ENCODE measurements at regions not wholly inside any gene's neighbourhood (a gene's known extent, or its start where the extent isn't known, plus 50 kb on each side); places are given as distances from the start of the nearest gene placed in this dataset.

GRCh38 chr6:927157-927556 is 234.2 kb upstream of the EXOC2 start:
- Mint-ChIP-seq H3K36me3 (no peaks in the 10 kb centered on the region), H3K27ac (peak overlapping the region in 1 of 7 donors; percentile 31), H3K4me1 (no peaks in the 10 kb centered on the region), H3K9me3 (peaks cover 4 to 15% (median 6%) of the 10 kb centered on the region in 7 donors), H3K27me3 (ENCODE audit: low read depth in 3 of 3) (peaks cover 0 to 9% (median 2%) of the 10 kb centered on the region in 3 donors), H3K4me3 (no peak overlapping the region)
- H2AFZ ChIP-seq (ENCODE audit: insufficient read depth, low read depth, low read length, poor library complexity, severe bottlenecking): no peak overlapping the region
- intact Hi-C loops (cut with micrococcal nuclease): no loop called here
- no peak overlapping the region for H3K4me3 ChIP-seq (replicated peaks in 1 of 3; ENCODE audit: low read depth in 2 of 3, low read length in 3 of 3)
- peaks cover 3 to 6% of the 10 kb centered on the region in 2 donors for H3K9me3 ChIP-seq (replicated peaks in 1 of 2; ENCODE audit: control insufficient read depth in 1 of 2, insufficient read depth in 1 of 2, low read length in 2 of 2)
- no peak overlapping the region for H3K9ac ChIP-seq (ENCODE audit: insufficient read depth, low read length, poor library complexity, severe bottlenecking)
- no peaks in the 10 kb centered on the region for H3K27me3 ChIP-seq (ENCODE audit: control insufficient read depth in 2 of 2, insufficient read depth in 2 of 2, low read length in 2 of 2)
- DNase-seq: no peak
- no peaks in the 10 kb centered on the region for H3K4me1 ChIP-seq (ENCODE audit: control insufficient read depth in 1 of 2, insufficient read depth in 2 of 2, low read length in 2 of 2)
- H3K27ac ChIP-seq (ENCODE audit: low read depth in 1 of 2, low read length in 2 of 2): no peak overlapping the region
- H3K4me2 ChIP-seq (replicated peaks; ENCODE audit: extremely low read depth, low read length, poor library complexity, severe bottlenecking): no peak overlapping the region
- TF ChIP-seq CTCF (IDR thresholded peaks at IDR 0.05): no peak
- no peaks in the 10 kb centered on the region for H3K36me3 ChIP-seq (replicated peaks in 1 of 2; ENCODE audit: control insufficient read depth in 1 of 2, insufficient read depth in 2 of 2, low read length in 2 of 2)
- H4K20me1 ChIP-seq (ENCODE audit: insufficient read depth, low read length): no peaks in the 10 kb centered on the region
- H3K79me2 ChIP-seq (ENCODE audit: insufficient read depth, low read length): no peaks in the 10 kb centered on the region
- 93% methylated on average over 11 of the region's 11 CpGs for WGBS (ENCODE audit: insufficient coverage)

GRCh38 chr6:925656-926213 is 232.8 kb upstream of the EXOC2 start:
- Histone ChIP-seq H3K36me3 (replicated peaks in 1 of 2; ENCODE audit: control insufficient read depth in 1 of 2, insufficient read depth in 2 of 2, low read length in 2 of 2) (no peaks in the 10 kb centered on the region), H3K79me2 (ENCODE audit: insufficient read depth, low read length) (no peaks in the 10 kb centered on the region), H3K4me3 (replicated peaks in 1 of 3; ENCODE audit: low read depth in 2 of 3, low read length in 3 of 3) (no peak overlapping the region), H3K27ac (ENCODE audit: low read depth in 1 of 2, low read length in 2 of 2) (no peak overlapping the region), H3K9me3 (replicated peaks in 1 of 2; ENCODE audit: control insufficient read depth in 1 of 2, insufficient read depth in 1 of 2, low read length in 2 of 2) (peaks cover 14 to 20% of the 10 kb centered on the region in 2 donors), H2AFZ (ENCODE audit: insufficient read depth, low read depth, low read length, poor library complexity, severe bottlenecking) (no peak overlapping the region), H3K4me1 (ENCODE audit: control insufficient read depth in 1 of 2, insufficient read depth in 2 of 2, low read length in 2 of 2) (no peaks in the 10 kb centered on the region), H4K20me1 (ENCODE audit: insufficient read depth, low read length) (no peaks in the 10 kb centered on the region), H3K27me3 (ENCODE audit: control insufficient read depth in 2 of 2, insufficient read depth in 2 of 2, low read length in 2 of 2) (no peaks in the 10 kb centered on the region), H3K9ac (ENCODE audit: insufficient read depth, low read length, poor library complexity, severe bottlenecking) (no peak overlapping the region), H3K4me2 (replicated peaks; ENCODE audit: extremely low read depth, low read length, poor library complexity, severe bottlenecking) (no peak overlapping the region)
- Mint-ChIP-seq H3K36me3 (no peaks in the 10 kb centered on the region), H3K27ac (no peak overlapping the region), H3K27me3 (ENCODE audit: low read depth in 3 of 3) (peaks cover 2 to 7% (median 2%) of the 10 kb centered on the region in 3 donors), H3K9me3 (peaks cover 8 to 28% (median 12%) of the 10 kb centered on the region in 7 donors), H3K4me3 (no peak overlapping the region), H3K4me1 (no peaks in the 10 kb centered on the region)
- intact Hi-C loops (cut with micrococcal nuclease): no loop called here
- TF ChIP-seq CTCF (IDR thresholded peaks at IDR 0.05): no peak
- DNase-seq: no peak
- WGBS (ENCODE audit: insufficient coverage): no CpG with 5 or more reads among the region's 2 CpGs
